ENCODE measurements at regions not wholly inside any gene's neighbourhood (a gene's known extent, or its start where the extent isn't known, plus 50 kb on each side); places are given as distances from the start of the nearest gene placed in this dataset.

- TF ChIP-seq, protein P1, sequence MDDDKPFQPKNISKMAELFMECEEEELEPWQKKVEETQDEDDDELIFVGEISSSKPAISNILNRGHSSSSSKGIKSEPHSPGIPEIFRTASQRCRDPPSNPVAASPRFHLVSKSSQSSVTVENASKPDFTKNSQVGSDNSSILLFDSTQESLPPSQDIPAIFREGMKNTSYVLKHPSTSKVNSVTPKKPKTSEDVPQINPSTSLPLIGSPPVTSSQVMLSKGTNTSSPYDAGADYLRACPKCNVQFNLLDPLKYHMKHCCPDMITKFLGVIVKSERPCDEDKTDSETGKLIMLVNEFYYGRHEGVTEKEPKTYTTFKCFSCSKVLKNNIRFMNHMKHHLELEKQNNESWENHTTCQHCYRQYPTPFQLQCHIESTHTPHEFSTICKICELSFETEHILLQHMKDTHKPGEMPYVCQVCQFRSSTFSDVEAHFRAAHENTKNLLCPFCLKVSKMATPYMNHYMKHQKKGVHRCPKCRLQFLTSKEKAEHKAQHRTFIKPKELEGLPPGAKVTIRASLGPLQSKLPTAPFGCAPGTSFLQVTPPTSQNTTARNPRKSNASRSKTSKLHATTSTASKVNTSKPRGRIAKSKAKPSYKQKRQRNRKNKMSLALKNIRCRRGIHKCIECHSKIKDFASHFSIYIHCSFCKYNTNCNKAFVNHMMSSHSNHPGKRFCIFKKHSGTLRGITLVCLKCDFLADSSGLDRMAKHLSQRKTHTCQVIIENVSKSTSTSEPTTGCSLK (tag by site-specific recombination; IDR thresholded peaks at IDR 0.05) = no peak
- TF ChIP-seq ZFP41 (tag by site-specific recombination; IDR thresholded peaks at IDR 0.05; ENCODE audit: borderline replicate concordance) (no peak), ZNF571 (tag by site-specific recombination; IDR thresholded peaks at IDR 0.05) (no peak), ZBTB1 (tag by site-specific recombination; IDR thresholded peaks at IDR 0.05) (no peak), ZSCAN16 (tag by site-specific recombination; IDR thresholded peaks at IDR 0.05) (no peak), ZNF214 (tag by site-specific recombination; IDR thresholded peaks at IDR 0.05; ENCODE audit: borderline replicate concordance) (no peak), ZSCAN30 (tag by site-specific recombination; IDR thresholded peaks at IDR 0.05) (no peak), ZNF621 (tag by site-specific recombination; IDR thresholded peaks at IDR 0.05) (no peak)
These were observed 107.1 kb upstream of the ITGB1 start (continued) for GRCh38 chr10:33065111-33065510.

DNA sequence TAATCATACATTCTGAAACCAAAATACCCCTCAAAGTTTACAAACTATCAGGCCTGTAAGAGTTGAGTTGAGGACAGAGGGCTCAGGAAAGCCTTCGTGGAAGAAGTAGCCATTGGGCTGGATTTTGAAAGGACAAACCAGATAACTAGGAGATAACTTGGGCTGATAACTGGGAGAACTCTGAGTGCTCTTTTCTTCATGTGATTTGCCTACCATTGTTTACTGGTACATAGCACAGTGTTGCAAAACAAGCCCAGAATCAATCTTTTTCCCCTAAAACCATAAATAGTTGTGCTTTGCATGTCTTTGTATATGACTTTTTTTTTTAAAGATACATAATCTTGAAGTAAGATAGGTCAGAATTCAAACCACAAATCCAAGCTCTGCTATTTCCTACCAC is 106.7 kb upstream of the ITGB1 start:
- TF ChIP-seq ZNF114 (tag by site-specific recombination; IDR thresholded peaks at IDR 0.05) = no peak
- TF ChIP-seq ZNF501 (tag by site-specific recombination; IDR thresholded peaks at IDR 0.05) = no peak
- TF ChIP-seq ZNF426 (tag by site-specific recombination; IDR thresholded peaks at IDR 0.05) = no peak
- TF ChIP-seq ZNF24 (tag by site-specific recombination; IDR thresholded peaks at IDR 0.05) = no peak
- TF ChIP-seq OSR2 (tag by site-specific recombination; IDR thresholded peaks at IDR 0.05) = no peak
- CTCF ChIA-PET = no interaction called here
- no peak overlapping the region for H3K27ac ChIP-seq (ENCODE audit: extremely low read depth, low read depth, low read length)
- H3K9me3 ChIP-seq (ENCODE audit: control insufficient read depth, insufficient read depth, low read depth, low read length) = no peaks in the 10 kb centered on the region
- H3K36me3 ChIP-seq (ENCODE audit: control insufficient read depth in 2 of 2, insufficient read depth in 1 of 2, low read length in 2 of 2) = no peaks in the 10 kb centered on the region
- H3K4me3 ChIP-seq (ENCODE audit: low read depth, low read length) = no peak overlapping the region
- POLR2A ChIA-PET = no interaction called here
- H3K4me1 ChIP-seq (ENCODE audit: control insufficient read depth, insufficient read depth, low read length) = no peaks in the 10 kb centered on the region

DNA sequence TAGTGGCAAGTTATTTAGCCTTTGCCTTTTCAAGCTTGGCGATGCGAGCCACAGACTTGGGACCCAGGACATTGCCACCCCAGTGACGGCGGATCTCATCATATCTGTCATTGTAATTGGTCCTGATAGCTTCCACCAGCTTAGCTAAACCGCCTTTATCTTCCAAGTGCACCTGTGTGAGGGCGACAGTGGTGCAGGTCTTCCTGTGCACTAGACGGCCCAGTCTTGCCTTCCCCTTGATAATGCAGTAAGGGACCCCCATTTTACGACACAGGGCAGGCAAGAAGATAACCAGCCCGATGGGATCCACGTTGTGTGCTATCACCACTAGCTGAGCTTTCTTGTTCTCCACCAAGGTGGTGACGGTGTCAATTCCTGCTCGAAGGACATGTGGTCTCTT is 99.6 kb upstream of the ITGB1 start:
- CTCF ChIA-PET = no interaction called here
- POLR2A ChIA-PET = no interaction called here
- H3K4me1 ChIP-seq (ENCODE audit: control insufficient read depth, insufficient read depth, low read length) = no peaks in the 10 kb centered on the region
- no peak overlapping the region for H3K4me3 ChIP-seq (ENCODE audit: low read depth, low read length)
- H3K27ac ChIP-seq (ENCODE audit: extremely low read depth, low read depth, low read length) = no peak overlapping the region
- H3K9me3 ChIP-seq (ENCODE audit: control insufficient read depth, insufficient read depth, low read depth, low read length) = no peaks in the 10 kb centered on the region
- no peaks in the 10 kb centered on the region for H3K36me3 ChIP-seq (ENCODE audit: control insufficient read depth in 2 of 2, insufficient read depth in 1 of 2, low read length in 2 of 2)
- TF ChIP-seq FEZF1 (tag by site-specific recombination; IDR thresholded peaks at IDR 0.05) (no peak), HOXD13 (CRISPR knock-in tag; IDR thresholded peaks at IDR 0.05; ENCODE audit: borderline replicate concordance) (no peak), ZNF335 (tag by site-specific recombination; conservative IDR thresholded peaks at IDR 0.05) (no peak), ZNF114 (tag by site-specific recombination; IDR thresholded peaks at IDR 0.05) (no peak), ZSCAN16 (tag by site-specific recombination; IDR thresholded peaks at IDR 0.05) (no peak), ZNF518A (tag by site-specific recombination; conservative IDR thresholded peaks at IDR 0.05; ENCODE audit: low read depth) (no peak), ZNF121 (tag by site-specific recombination; IDR thresholded peaks at IDR 0.05) (no peak), ZBTB17 (tag by site-specific recombination; IDR thresholded peaks at IDR 0.05) (no peak), ZNF658 (tag by site-specific recombination; IDR thresholded peaks at IDR 0.05) (no peak), ZNF768 (tag by site-specific recombination; IDR thresholded peaks at IDR 0.05) (no peak)
- TF ChIP-seq, protein P2, sequence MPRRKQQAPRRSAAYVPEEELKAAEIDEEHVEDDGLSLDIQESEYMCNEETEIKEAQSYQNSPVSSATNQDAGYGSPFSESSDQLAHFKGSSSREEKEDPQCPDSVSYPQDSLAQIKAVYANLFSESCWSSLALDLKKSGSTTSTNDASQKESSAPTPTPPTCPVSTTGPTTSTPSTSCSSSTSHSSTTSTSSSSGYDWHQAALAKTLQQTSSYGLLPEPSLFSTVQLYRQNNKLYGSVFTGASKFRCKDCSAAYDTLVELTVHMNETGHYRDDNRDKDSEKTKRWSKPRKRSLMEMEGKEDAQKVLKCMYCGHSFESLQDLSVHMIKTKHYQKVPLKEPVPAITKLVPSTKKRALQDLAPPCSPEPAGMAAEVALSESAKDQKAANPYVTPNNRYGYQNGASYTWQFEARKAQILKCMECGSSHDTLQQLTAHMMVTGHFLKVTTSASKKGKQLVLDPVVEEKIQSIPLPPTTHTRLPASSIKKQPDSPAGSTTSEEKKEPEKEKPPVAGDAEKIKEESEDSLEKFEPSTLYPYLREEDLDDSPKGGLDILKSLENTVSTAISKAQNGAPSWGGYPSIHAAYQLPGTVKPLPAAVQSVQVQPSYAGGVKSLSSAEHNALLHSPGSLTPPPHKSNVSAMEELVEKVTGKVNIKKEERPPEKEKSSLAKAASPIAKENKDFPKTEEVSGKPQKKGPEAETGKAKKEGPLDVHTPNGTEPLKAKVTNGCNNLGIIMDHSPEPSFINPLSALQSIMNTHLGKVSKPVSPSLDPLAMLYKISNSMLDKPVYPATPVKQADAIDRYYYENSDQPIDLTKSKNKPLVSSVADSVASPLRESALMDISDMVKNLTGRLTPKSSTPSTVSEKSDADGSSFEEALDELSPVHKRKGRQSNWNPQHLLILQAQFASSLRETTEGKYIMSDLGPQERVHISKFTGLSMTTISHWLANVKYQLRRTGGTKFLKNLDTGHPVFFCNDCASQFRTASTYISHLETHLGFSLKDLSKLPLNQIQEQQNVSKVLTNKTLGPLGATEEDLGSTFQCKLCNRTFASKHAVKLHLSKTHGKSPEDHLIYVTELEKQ (tag by site-specific recombination; IDR thresholded peaks at IDR 0.05; ENCODE audit: borderline replicate concordance) = no peak
- TF ChIP-seq, protein P3, sequence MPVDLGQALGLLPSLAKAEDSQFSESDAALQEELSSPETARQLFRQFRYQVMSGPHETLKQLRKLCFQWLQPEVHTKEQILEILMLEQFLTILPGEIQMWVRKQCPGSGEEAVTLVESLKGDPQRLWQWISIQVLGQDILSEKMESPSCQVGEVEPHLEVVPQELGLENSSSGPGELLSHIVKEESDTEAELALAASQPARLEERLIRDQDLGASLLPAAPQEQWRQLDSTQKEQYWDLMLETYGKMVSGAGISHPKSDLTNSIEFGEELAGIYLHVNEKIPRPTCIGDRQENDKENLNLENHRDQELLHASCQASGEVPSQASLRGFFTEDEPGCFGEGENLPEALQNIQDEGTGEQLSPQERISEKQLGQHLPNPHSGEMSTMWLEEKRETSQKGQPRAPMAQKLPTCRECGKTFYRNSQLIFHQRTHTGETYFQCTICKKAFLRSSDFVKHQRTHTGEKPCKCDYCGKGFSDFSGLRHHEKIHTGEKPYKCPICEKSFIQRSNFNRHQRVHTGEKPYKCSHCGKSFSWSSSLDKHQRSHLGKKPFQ (tag by site-specific recombination; IDR thresholded peaks at IDR 0.05) = no peak

Data from HEK293 (cell line).